ENCODE measurements at regions not wholly inside any gene's neighbourhood (a gene's known extent, or its start where the extent isn't known, plus 50 kb on each side); places are given as distances from the start of the nearest gene placed in this dataset.
"Not testable (repeated sequence)": the region's sequence is repeated elsewhere in the genome, so short reads cannot be mapped to it uniquely, and the experiment has no call there.

DNA sequence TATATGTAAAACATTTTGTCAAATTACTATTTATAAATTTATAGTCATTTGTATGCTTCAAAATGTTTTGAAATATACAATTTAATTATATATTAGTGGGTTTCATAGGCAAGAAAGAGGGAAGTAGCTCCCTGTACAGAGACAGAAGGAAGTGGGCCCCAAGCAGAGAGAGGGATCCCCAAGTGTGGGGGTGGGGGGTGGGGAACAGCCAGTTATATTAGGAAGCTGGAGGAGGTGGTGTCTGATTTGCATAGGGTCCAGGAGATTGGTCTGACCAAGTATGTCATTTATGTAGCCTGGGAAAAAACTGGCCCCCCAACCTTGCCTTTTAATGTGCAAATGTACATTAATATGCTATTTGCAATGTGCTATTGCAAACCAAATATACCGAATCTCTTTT, 76.5 kb upstream of the ZSWIM2 start:
- Histone ChIP-seq H4K91ac (ENCODE audit: low read length) (no peak overlapping the region), H4K8ac (ENCODE audit: low read length) (no peak overlapping the region), H3K27me3 (ENCODE audit: control insufficient read depth in 1 of 2, insufficient read depth in 1 of 2, low read length in 2 of 2) (no peaks in the 10 kb centered on the region), H2AFZ (ENCODE audit: low read depth, low read length) (no peak overlapping the region), H3K27ac (ENCODE audit: low read length, poor library complexity, severe bottlenecking) (no peak overlapping the region), H2AK5ac (ENCODE audit: low read length, severe bottlenecking) (no peak overlapping the region), H3K4me1 (ENCODE audit: control insufficient read depth, insufficient read depth, low read depth, low read length) (no peaks in the 10 kb centered on the region), H3K14ac (ENCODE audit: low read length in 2 of 2) (no peak overlapping the region), H3K23ac (ENCODE audit: low read length in 2 of 2) (no peak overlapping the region), H3K4me2 (ENCODE audit: low read length, poor library complexity, severe bottlenecking) (no peak overlapping the region), H2BK15ac (ENCODE audit: low read depth, poor library complexity, severe bottlenecking) (no peak overlapping the region), H3K79me1 (replicated peaks; ENCODE audit: low read length, poor library complexity, severe bottlenecking) (no peaks in the 10 kb centered on the region), H3K4ac (ENCODE audit: low read depth in 1 of 2, low read length in 2 of 2) (no peak overlapping the region), H2BK12ac (ENCODE audit: low read length in 2 of 2) (no peak overlapping the region), H3K9ac (ENCODE audit: low read length) (no peak overlapping the region), H3K9me3 (ENCODE audit: control insufficient read depth, low read length) (no peaks in the 10 kb centered on the region), H3K18ac (ENCODE audit: low read depth in 1 of 2, low read length in 2 of 2) (no peak overlapping the region), H3K4me3 (ENCODE audit: insufficient read depth in 1 of 2, low read depth in 1 of 2, low read length in 2 of 2) (no peak overlapping the region), H2BK120ac (ENCODE audit: low read depth, low read length) (no peak overlapping the region), H3K36me3 (ENCODE audit: control insufficient read depth in 1 of 2, insufficient read depth in 2 of 2, low read depth in 1 of 2, low read length in 2 of 2) (no peaks in the 10 kb centered on the region), H2BK5ac (ENCODE audit: low read depth, low read length, poor library complexity, severe bottlenecking) (no peak overlapping the region)
- DNase-seq = no peak
- no CpG with 5 or more reads among the region's 1 CpG for WGBS

DNA sequence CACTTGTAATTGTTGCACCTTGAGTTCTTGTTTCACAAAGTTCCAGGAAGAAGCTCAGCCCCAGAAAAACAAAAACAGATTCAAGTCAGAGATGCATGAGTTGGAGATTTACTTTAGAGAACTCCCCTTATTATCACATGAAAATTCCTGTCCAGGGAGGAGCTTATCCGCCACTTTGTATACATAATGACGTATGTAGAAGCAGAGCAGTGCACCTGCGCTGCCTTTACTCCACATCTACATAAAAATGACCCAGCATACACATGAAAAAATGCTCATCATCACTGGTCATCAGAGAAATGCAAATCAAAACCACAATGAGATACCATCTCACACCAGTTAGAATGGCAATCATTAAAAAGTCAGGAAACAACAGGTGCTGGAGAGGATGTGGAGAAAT, 73.3 kb upstream of the ZSWIM2 start:
- H3K9me3 ChIP-seq (ENCODE audit: control insufficient read depth, low read length); H2BK15ac ChIP-seq (ENCODE audit: low read depth, poor library complexity, severe bottlenecking); H3K27me3 ChIP-seq (ENCODE audit: control insufficient read depth in 1 of 2, insufficient read depth in 1 of 2, low read length in 2 of 2); H3K79me1 ChIP-seq (replicated peaks; ENCODE audit: low read length, poor library complexity, severe bottlenecking); H3K9ac ChIP-seq (ENCODE audit: low read length); H2BK12ac ChIP-seq (ENCODE audit: low read length in 2 of 2); H4K8ac ChIP-seq (ENCODE audit: low read length); H3K18ac ChIP-seq (ENCODE audit: low read depth in 1 of 2, low read length in 2 of 2); H3K4me2 ChIP-seq (ENCODE audit: low read length, poor library complexity, severe bottlenecking); H3K23ac ChIP-seq (ENCODE audit: low read length in 2 of 2); DNase-seq; H3K4ac ChIP-seq (ENCODE audit: low read depth in 1 of 2, low read length in 2 of 2); H3K4me3 ChIP-seq (ENCODE audit: insufficient read depth in 1 of 2, low read depth in 1 of 2, low read length in 2 of 2); H2BK5ac ChIP-seq (ENCODE audit: low read depth, low read length, poor library complexity, severe bottlenecking); H2BK120ac ChIP-seq (ENCODE audit: low read depth, low read length); H3K36me3 ChIP-seq (ENCODE audit: control insufficient read depth in 1 of 2, insufficient read depth in 2 of 2, low read depth in 1 of 2, low read length in 2 of 2); H2AK5ac ChIP-seq (ENCODE audit: low read length, severe bottlenecking); H4K91ac ChIP-seq (ENCODE audit: low read length); H3K27ac ChIP-seq (ENCODE audit: low read length, poor library complexity, severe bottlenecking); H3K14ac ChIP-seq (ENCODE audit: low read length in 2 of 2); H2AFZ ChIP-seq (ENCODE audit: low read depth, low read length); H3K4me1 ChIP-seq (ENCODE audit: control insufficient read depth, insufficient read depth, low read depth, low read length): not testable (repeated sequence)
- 97% methylated on average over 3 of the region's 3 CpGs for WGBS

GRCh38 chr2:186919296-186919695, 70.3 kb upstream of the ZSWIM2 start:
- no peaks in the 10 kb centered on the region for H3K9me3 ChIP-seq (ENCODE audit: control insufficient read depth, low read length)
- H2BK5ac ChIP-seq (ENCODE audit: low read depth, low read length, poor library complexity, severe bottlenecking) = no peak overlapping the region
- H3K9ac ChIP-seq (ENCODE audit: low read length) = no peak overlapping the region
- no peak overlapping the region for H2BK120ac ChIP-seq (ENCODE audit: low read depth, low read length)
- no peaks in the 10 kb centered on the region for H3K79me1 ChIP-seq (replicated peaks; ENCODE audit: low read length, poor library complexity, severe bottlenecking)
- H2AK5ac ChIP-seq (ENCODE audit: low read length, severe bottlenecking) = no peak overlapping the region
- H3K27me3 ChIP-seq (ENCODE audit: control insufficient read depth in 1 of 2, insufficient read depth in 1 of 2, low read length in 2 of 2) = no peaks in the 10 kb centered on the region
- no peak overlapping the region for H3K4ac ChIP-seq (ENCODE audit: low read depth in 1 of 2, low read length in 2 of 2)
- no peak overlapping the region for H4K8ac ChIP-seq (ENCODE audit: low read length)
- no peak overlapping the region for H2AFZ ChIP-seq (ENCODE audit: low read depth, low read length)
- WGBS = 17% methylated on average over 1 of the region's 2 CpGs
- no peak overlapping the region for H4K91ac ChIP-seq (ENCODE audit: low read length)
- H3K14ac ChIP-seq (ENCODE audit: low read length in 2 of 2) = no peak overlapping the region
- DNase-seq = peak; percentile 95
- no peak overlapping the region for H2BK15ac ChIP-seq (ENCODE audit: low read depth, poor library complexity, severe bottlenecking)
- no peak overlapping the region for H2BK12ac ChIP-seq (ENCODE audit: low read length in 2 of 2)
- H3K27ac ChIP-seq (ENCODE audit: low read length, poor library complexity, severe bottlenecking) = no peak overlapping the region
- no peaks in the 10 kb centered on the region for H3K36me3 ChIP-seq (ENCODE audit: control insufficient read depth in 1 of 2, insufficient read depth in 2 of 2, low read depth in 1 of 2, low read length in 2 of 2)
- H3K23ac ChIP-seq (ENCODE audit: low read length in 2 of 2) = no peak overlapping the region
- H3K18ac ChIP-seq (ENCODE audit: low read depth in 1 of 2, low read length in 2 of 2) = no peak overlapping the region
- H3K4me3 ChIP-seq (ENCODE audit: insufficient read depth in 1 of 2, low read depth in 1 of 2, low read length in 2 of 2) = no peak overlapping the region
- no peak overlapping the region for H3K4me2 ChIP-seq (ENCODE audit: low read length, poor library complexity, severe bottlenecking)
- H3K4me1 ChIP-seq (ENCODE audit: control insufficient read depth, insufficient read depth, low read depth, low read length) = no peaks in the 10 kb centered on the region

GRCh38 chr2:186918495-186918894, 69.5 kb upstream of the ZSWIM2 start:
- Histone ChIP-seq H3K4me2 (ENCODE audit: low read length, poor library complexity, severe bottlenecking) (no peak overlapping the region), H3K18ac (ENCODE audit: low read depth in 1 of 2, low read length in 2 of 2) (no peak overlapping the region)

More at GRCh38 chr2:186918495-186918894, 69.5 kb upstream of the ZSWIM2 start:
- no peak overlapping the region for H2AFZ ChIP-seq (ENCODE audit: low read depth, low read length)
- no peak overlapping the region for H3K9ac ChIP-seq (ENCODE audit: low read length)
- H3K4me1 ChIP-seq (ENCODE audit: control insufficient read depth, insufficient read depth, low read depth, low read length) = no peaks in the 10 kb centered on the region
- H3K4ac ChIP-seq (ENCODE audit: low read depth in 1 of 2, low read length in 2 of 2) = no peak overlapping the region
- 86% methylated on average over 3 of the region's 3 CpGs for WGBS
- H2AK5ac ChIP-seq (ENCODE audit: low read length, severe bottlenecking) = no peak overlapping the region
- no peaks in the 10 kb centered on the region for H3K79me1 ChIP-seq (replicated peaks; ENCODE audit: low read length, poor library complexity, severe bottlenecking)
- no peak overlapping the region for H3K23ac ChIP-seq (ENCODE audit: low read length in 2 of 2)
- H3K27ac ChIP-seq (ENCODE audit: low read length, poor library complexity, severe bottlenecking) = no peak overlapping the region
- no peak overlapping the region for H3K14ac ChIP-seq (ENCODE audit: low read length in 2 of 2)
- H2BK120ac ChIP-seq (ENCODE audit: low read depth, low read length) = no peak overlapping the region
- no peaks in the 10 kb centered on the region for H3K27me3 ChIP-seq (ENCODE audit: control insufficient read depth in 1 of 2, insufficient read depth in 1 of 2, low read length in 2 of 2)
- H2BK15ac ChIP-seq (ENCODE audit: low read depth, poor library complexity, severe bottlenecking) = no peak overlapping the region
- no peak overlapping the region for H4K91ac ChIP-seq (ENCODE audit: low read length)
- peak; percentile 14 for DNase-seq
- no peaks in the 10 kb centered on the region for H3K36me3 ChIP-seq (ENCODE audit: control insufficient read depth in 1 of 2, insufficient read depth in 2 of 2, low read depth in 1 of 2, low read length in 2 of 2)
- no peak overlapping the region for H4K8ac ChIP-seq (ENCODE audit: low read length)
- H2BK5ac ChIP-seq (ENCODE audit: low read depth, low read length, poor library complexity, severe bottlenecking) = no peak overlapping the region
- H2BK12ac ChIP-seq (ENCODE audit: low read length in 2 of 2) = no peak overlapping the region
- H3K9me3 ChIP-seq (ENCODE audit: control insufficient read depth, low read length) = no peaks in the 10 kb centered on the region
- no peak overlapping the region for H3K4me3 ChIP-seq (ENCODE audit: insufficient read depth in 1 of 2, low read depth in 1 of 2, low read length in 2 of 2)
